VCaP (cell line): ENCODE measurements at regions not wholly inside any gene's neighbourhood (a gene's known extent, or its start where the extent isn't known, plus 50 kb on each side); places are given as distances from the start of the nearest gene placed in this dataset.

Experiments
- H3K27ac ChIP-seq: fragments of 450-650 bp; 2 replicates; pipeline ENCODE4 v1.5.1; 2017
- CTCF ChIP-seq: fragments of 450-650 bp; conservative IDR thresholded peaks from 2 replicates; pipeline ENCODE4 v1.5.1; 2017; ENCODE audit warnings: mild to moderate bottlenecking, moderate library complexity

GRCh38 chr7:42736931-42737330, 174.9 kb downstream of the C7orf25 start:
- no peak overlapping the region for H3K27ac ChIP-seq
- peak; percentile 35 for TF ChIP-seq CTCF

GRCh38 chr7:42735081-42735480, 176.8 kb downstream of the C7orf25 start:
- TF ChIP-seq CTCF: no peak

GRCh38 chr7:42734568-42734967, 177.3 kb downstream of the C7orf25 start:
- no peak for TF ChIP-seq CTCF
- no peak overlapping the region for H3K27ac ChIP-seq

More at GRCh38 chr7:42735081-42735480, 176.8 kb downstream of the C7orf25 start:
- no peak overlapping the region for H3K27ac ChIP-seq

GRCh38 chr7:42733040-42733439, 178.8 kb downstream of the C7orf25 start:
- TF ChIP-seq CTCF: no peak
- H3K27ac ChIP-seq: no peak overlapping the region

GRCh38 chr7:42730586-42730985, 181.3 kb downstream of the C7orf25 start:
- H3K27ac ChIP-seq: no peak overlapping the region
- no peak for TF ChIP-seq CTCF

- no peak for TF ChIP-seq CTCF
- no peak overlapping the region for H3K27ac ChIP-seq
These were observed 182.7 kb downstream of the C7orf25 start for GRCh38 chr7:42729053-42729765.

- no peak for TF ChIP-seq CTCF
- no peak overlapping the region for H3K27ac ChIP-seq
These were observed 184.4 kb downstream of the C7orf25 start for GRCh38 chr7:42727451-42727850.
